ENCODE measurements at regions not wholly inside any gene's neighbourhood (a gene's known extent, or its start where the extent isn't known, plus 50 kb on each side); places are given as distances from the start of the nearest gene placed in this dataset.

- TF ChIP-seq CEBPB (IDR thresholded peaks at IDR 0.05; ENCODE audit: borderline replicate concordance in 1 of 2, low read depth in 2 of 2, low read length in 2 of 2): no peak
- TF ChIP-seq CTCF (IDR thresholded peaks at IDR 0.05 in 2 of 3, conservative IDR thresholded peaks at IDR 0.05 in 1 of 3; ENCODE audit: control insufficient read depth in 2 of 3, extremely low read depth in 1 of 3, insufficient read depth in 1 of 3, low read depth in 3 of 3, low read length in 3 of 3): no peak
- TF ChIP-seq POLR2A (IDR thresholded peaks at IDR 0.05; ENCODE audit: low read depth, low read length): no peak
- no peak for TF ChIP-seq CHD2 (IDR thresholded peaks at IDR 0.05; ENCODE audit: borderline replicate concordance, low read depth, low read length)
- no peak for TF ChIP-seq GABPA (IDR thresholded peaks at IDR 0.05; ENCODE audit: low read depth)
- TF ChIP-seq JUNB (IDR thresholded peaks at IDR 0.05): no peak
- no peak for TF ChIP-seq POLR2AphosphoS5 (IDR thresholded peaks at IDR 0.05; ENCODE audit: low read length)
- no peak for TF ChIP-seq BHLHE40 (IDR thresholded peaks at IDR 0.05; ENCODE audit: borderline replicate concordance in 1 of 2, low read depth in 2 of 2, low read length in 1 of 2)
- no peak for TF ChIP-seq EZH2 (IDR thresholded peaks at IDR 0.05; ENCODE audit: borderline replicate concordance, control insufficient read depth, low read depth, low read length)
- no peak for TF ChIP-seq TARDBP (IDR thresholded peaks at IDR 0.05; ENCODE audit: borderline replicate concordance)
- no peak for TF ChIP-seq RCOR1 (conservative IDR thresholded peaks at IDR 0.05; ENCODE audit: low read depth, low read length)
Observed at GRCh38 chr21:22556829-22557228, 1558.6 kb downstream of the NCAM2 start.
